SU-DHL-6 (cell line): ENCODE measurements at regions not wholly inside any gene's neighbourhood (a gene's known extent, or its start where the extent isn't known, plus 50 kb on each side); places are given as distances from the start of the nearest gene placed in this dataset.

ENCODE experiments used
- EZH2phosphoT487 ChIP-seq: fragments of 200-600 bp; sonication (generic), shearing (Covaris generic); conservative IDR thresholded peaks from 2 replicates; pipeline ENCODE4 v1.6.1; 2018; ENCODE audit warnings: mild to moderate bottlenecking, antibody characterized with exemption, low read length, moderate library complexity, mixed read lengths
- TF ChIP-seq, protein P1 (sequence below): fragments of 200-600 bp; sonication (generic); IDR thresholded peaks from one replicate; pipeline ENCODE4 v1.5.1; 2017; ENCODE audit warnings: antibody characterized with exemption, mild to moderate bottlenecking, low read length, moderate library complexity; ENCODE audit not compliant: insufficient read depth, poor library complexity, severe bottlenecking

- TF ChIP-seq, protein P1, sequence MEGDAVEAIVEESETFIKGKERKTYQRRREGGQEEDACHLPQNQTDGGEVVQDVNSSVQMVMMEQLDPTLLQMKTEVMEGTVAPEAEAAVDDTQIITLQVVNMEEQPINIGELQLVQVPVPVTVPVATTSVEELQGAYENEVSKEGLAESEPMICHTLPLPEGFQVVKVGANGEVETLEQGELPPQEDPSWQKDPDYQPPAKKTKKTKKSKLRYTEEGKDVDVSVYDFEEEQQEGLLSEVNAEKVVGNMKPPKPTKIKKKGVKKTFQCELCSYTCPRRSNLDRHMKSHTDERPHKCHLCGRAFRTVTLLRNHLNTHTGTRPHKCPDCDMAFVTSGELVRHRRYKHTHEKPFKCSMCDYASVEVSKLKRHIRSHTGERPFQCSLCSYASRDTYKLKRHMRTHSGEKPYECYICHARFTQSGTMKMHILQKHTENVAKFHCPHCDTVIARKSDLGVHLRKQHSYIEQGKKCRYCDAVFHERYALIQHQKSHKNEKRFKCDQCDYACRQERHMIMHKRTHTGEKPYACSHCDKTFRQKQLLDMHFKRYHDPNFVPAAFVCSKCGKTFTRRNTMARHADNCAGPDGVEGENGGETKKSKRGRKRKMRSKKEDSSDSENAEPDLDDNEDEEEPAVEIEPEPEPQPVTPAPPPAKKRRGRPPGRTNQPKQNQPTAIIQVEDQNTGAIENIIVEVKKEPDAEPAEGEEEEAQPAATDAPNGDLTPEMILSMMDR = no peak
- no peak for TF ChIP-seq EZH2phosphoT487
Measured at GRCh38 chr21:24042687-24043086, 1564.6 kb downstream of the MRPL39 start.
